ENCODE measurements at regions not wholly inside any gene's neighbourhood (a gene's known extent, or its start where the extent isn't known, plus 50 kb on each side); places are given as distances from the start of the nearest gene placed in this dataset.
"Not testable (repeated sequence)": the region's sequence is repeated elsewhere in the genome, so short reads cannot be mapped to it uniquely, and the experiment has no call there.

GRCh38 chr5:8825139-8825757 is 720.6 kb downstream of the SEMA5A start:
- H3K27me3 ChIP-seq (ENCODE audit: control insufficient read depth in 1 of 2, insufficient read depth in 2 of 2, low read length in 2 of 2), result no peaks in the 10 kb centered on the region
- H3K9ac ChIP-seq (ENCODE audit: low read depth in 1 of 2, low read length in 2 of 2), result no peak overlapping the region
- no peaks in the 10 kb centered on the region for H3K36me3 ChIP-seq (ENCODE audit: control insufficient read depth in 1 of 2, insufficient read depth in 2 of 2, low read length in 2 of 2)
- no peak overlapping the region for H3K27ac ChIP-seq (ENCODE audit: low read depth, low read length)
- peaks cover 0 to 5% of the 10 kb centered on the region in 2 donors for H3K4me1 ChIP-seq (ENCODE audit: control insufficient read depth in 1 of 2, insufficient read depth in 2 of 2, low read length in 2 of 2)
- H3K9me3 ChIP-seq (ENCODE audit: control insufficient read depth in 1 of 2, low read length in 2 of 2), result peaks cover 0 to 2% of the 10 kb centered on the region in 2 donors
- no peak overlapping the region for H3K4me3 ChIP-seq (ENCODE audit: low read depth in 1 of 2, low read length in 2 of 2)

GRCh38 chr5:8826508-8826907 is 719.4 kb downstream of the SEMA5A start:
- H3K9me3 ChIP-seq (ENCODE audit: control insufficient read depth in 1 of 2, low read length in 2 of 2), result peaks cover 0 to 2% of the 10 kb centered on the region in 2 donors
- no peak overlapping the region for H3K9ac ChIP-seq (ENCODE audit: low read depth in 1 of 2, low read length in 2 of 2)
- no peaks in the 10 kb centered on the region for H3K27me3 ChIP-seq (ENCODE audit: control insufficient read depth in 1 of 2, insufficient read depth in 2 of 2, low read length in 2 of 2)
- no peak overlapping the region for H3K4me3 ChIP-seq (ENCODE audit: low read depth in 1 of 2, low read length in 2 of 2)
- H3K36me3 ChIP-seq (ENCODE audit: control insufficient read depth in 1 of 2, insufficient read depth in 2 of 2, low read length in 2 of 2), result no peaks in the 10 kb centered on the region
- H3K4me1 ChIP-seq (ENCODE audit: control insufficient read depth in 1 of 2, insufficient read depth in 2 of 2, low read length in 2 of 2), result peaks cover 0 to 5% of the 10 kb centered on the region in 2 donors
- H3K27ac ChIP-seq (ENCODE audit: low read depth, low read length), result no peak overlapping the region

GRCh38 chr5:8827696-8828095 is 718.2 kb downstream of the SEMA5A start:
- no peak overlapping the region for H3K27ac ChIP-seq (ENCODE audit: low read depth, low read length)

GRCh38 chr5:8828596-8829322 is 717.1 kb downstream of the SEMA5A start:
- H3K27me3 ChIP-seq (ENCODE audit: control insufficient read depth in 1 of 2, insufficient read depth in 2 of 2, low read length in 2 of 2), result no peaks in the 10 kb centered on the region
- H3K4me3 ChIP-seq (ENCODE audit: low read depth in 1 of 2, low read length in 2 of 2), result no peak overlapping the region
- H3K4me1 ChIP-seq (ENCODE audit: control insufficient read depth in 1 of 2, insufficient read depth in 2 of 2, low read length in 2 of 2), result peaks cover 0 to 5% of the 10 kb centered on the region in 2 donors
- H3K9ac ChIP-seq (ENCODE audit: low read depth in 1 of 2, low read length in 2 of 2), result no peak overlapping the region
- no peaks in the 10 kb centered on the region for H3K9me3 ChIP-seq (ENCODE audit: control insufficient read depth in 1 of 2, low read length in 2 of 2)
- H3K36me3 ChIP-seq (ENCODE audit: control insufficient read depth in 1 of 2, insufficient read depth in 2 of 2, low read length in 2 of 2), result no peaks in the 10 kb centered on the region
- H3K27ac ChIP-seq (ENCODE audit: low read depth, low read length), result no peak overlapping the region

More at GRCh38 chr5:8827696-8828095, 718.2 kb downstream of the SEMA5A start:
- peaks cover 0 to 5% of the 10 kb centered on the region in 2 donors for H3K4me1 ChIP-seq (ENCODE audit: control insufficient read depth in 1 of 2, insufficient read depth in 2 of 2, low read length in 2 of 2)
- H3K27me3 ChIP-seq (ENCODE audit: control insufficient read depth in 1 of 2, insufficient read depth in 2 of 2, low read length in 2 of 2), result no peaks in the 10 kb centered on the region
- H3K4me3 ChIP-seq (ENCODE audit: low read depth in 1 of 2, low read length in 2 of 2), result no peak overlapping the region
- H3K9me3 ChIP-seq (ENCODE audit: control insufficient read depth in 1 of 2, low read length in 2 of 2), result no peaks in the 10 kb centered on the region
- no peaks in the 10 kb centered on the region for H3K36me3 ChIP-seq (ENCODE audit: control insufficient read depth in 1 of 2, insufficient read depth in 2 of 2, low read length in 2 of 2)
- H3K9ac ChIP-seq (ENCODE audit: low read depth in 1 of 2, low read length in 2 of 2), result no peak overlapping the region

- Histone ChIP-seq H3K27ac (ENCODE audit: low read depth, low read length) (no peak overlapping the region), H3K4me3 (ENCODE audit: low read depth in 1 of 2, low read length in 2 of 2) (no peak overlapping the region), H3K36me3 (ENCODE audit: control insufficient read depth in 1 of 2, insufficient read depth in 2 of 2, low read length in 2 of 2) (no peaks in the 10 kb centered on the region), H3K27me3 (ENCODE audit: control insufficient read depth in 1 of 2, insufficient read depth in 2 of 2, low read length in 2 of 2) (no peaks in the 10 kb centered on the region), H3K9ac (ENCODE audit: low read depth in 1 of 2, low read length in 2 of 2) (no peak overlapping the region), H3K4me1 (ENCODE audit: control insufficient read depth in 1 of 2, insufficient read depth in 2 of 2, low read length in 2 of 2) (peaks cover 0 to 5% of the 10 kb centered on the region in 2 donors), H3K9me3 (ENCODE audit: control insufficient read depth in 1 of 2, low read length in 2 of 2) (no peaks in the 10 kb centered on the region)
Measured at GRCh38 chr5:8829323-8830029, 716.4 kb downstream of the SEMA5A start.

- no peaks in the 10 kb centered on the region for H3K27me3 ChIP-seq (ENCODE audit: control insufficient read depth in 1 of 2, insufficient read depth in 2 of 2, low read length in 2 of 2)
- H3K27ac ChIP-seq (ENCODE audit: low read depth, low read length), result no peak overlapping the region
- no peak overlapping the region for H3K4me3 ChIP-seq (ENCODE audit: low read depth in 1 of 2, low read length in 2 of 2)
- H3K36me3 ChIP-seq (ENCODE audit: control insufficient read depth in 1 of 2, insufficient read depth in 2 of 2, low read length in 2 of 2), result no peaks in the 10 kb centered on the region
- H3K9ac ChIP-seq (ENCODE audit: low read depth in 1 of 2, low read length in 2 of 2), result no peak overlapping the region
- H3K4me1 ChIP-seq (ENCODE audit: control insufficient read depth in 1 of 2, insufficient read depth in 2 of 2, low read length in 2 of 2), result peaks cover 0 to 5% of the 10 kb centered on the region in 2 donors
- H3K9me3 ChIP-seq (ENCODE audit: control insufficient read depth in 1 of 2, low read length in 2 of 2), result no peaks in the 10 kb centered on the region
Measured at GRCh38 chr5:8831251-8831650, 714.6 kb downstream of the SEMA5A start.

GRCh38 chr5:8831854-8832253 is 714.0 kb downstream of the SEMA5A start:
- peaks cover 0 to 5% of the 10 kb centered on the region in 2 donors for H3K4me1 ChIP-seq (ENCODE audit: control insufficient read depth in 1 of 2, insufficient read depth in 2 of 2, low read length in 2 of 2)
- no peak overlapping the region for H3K4me3 ChIP-seq (ENCODE audit: low read depth in 1 of 2, low read length in 2 of 2)
- no peaks in the 10 kb centered on the region for H3K9me3 ChIP-seq (ENCODE audit: control insufficient read depth in 1 of 2, low read length in 2 of 2)
- H3K27ac ChIP-seq (ENCODE audit: low read depth, low read length), result no peak overlapping the region
- H3K9ac ChIP-seq (ENCODE audit: low read depth in 1 of 2, low read length in 2 of 2), result no peak overlapping the region
- H3K36me3 ChIP-seq (ENCODE audit: control insufficient read depth in 1 of 2, insufficient read depth in 2 of 2, low read length in 2 of 2), result no peaks in the 10 kb centered on the region
- no peaks in the 10 kb centered on the region for H3K27me3 ChIP-seq (ENCODE audit: control insufficient read depth in 1 of 2, insufficient read depth in 2 of 2, low read length in 2 of 2)

GRCh38 chr5:8839361-8840055 is 706.4 kb downstream of the SEMA5A start:
- Histone ChIP-seq H3K4me3 (ENCODE audit: low read depth in 1 of 2, low read length in 2 of 2) (no peak overlapping the region), H3K27me3 (ENCODE audit: control insufficient read depth in 1 of 2, insufficient read depth in 2 of 2, low read length in 2 of 2) (no peaks in the 10 kb centered on the region), H3K27ac (ENCODE audit: low read depth, low read length) (no peak overlapping the region), H3K4me1 (ENCODE audit: control insufficient read depth in 1 of 2, insufficient read depth in 2 of 2, low read length in 2 of 2) (no peaks in the 10 kb centered on the region), H3K9ac (ENCODE audit: low read depth in 1 of 2, low read length in 2 of 2) (no peak overlapping the region), H3K36me3 (ENCODE audit: control insufficient read depth in 1 of 2, insufficient read depth in 2 of 2, low read length in 2 of 2) (no peaks in the 10 kb centered on the region), H3K9me3 (ENCODE audit: control insufficient read depth in 1 of 2, low read length in 2 of 2) (peaks cover 0 to 2% of the 10 kb centered on the region in 2 donors)

- H3K4me3 ChIP-seq (ENCODE audit: low read depth in 1 of 2, low read length in 2 of 2), result no peak overlapping the region
Measured at GRCh38 chr5:8840237-8840636, 705.6 kb downstream of the SEMA5A start.

GRCh38 chr5:8840746-8841145 is 705.1 kb downstream of the SEMA5A start:
- not testable (repeated sequence) for H3K9ac ChIP-seq (ENCODE audit: low read depth in 1 of 2, low read length in 2 of 2); H3K36me3 ChIP-seq (ENCODE audit: control insufficient read depth in 1 of 2, insufficient read depth in 2 of 2, low read length in 2 of 2); H3K4me1 ChIP-seq (ENCODE audit: control insufficient read depth in 1 of 2, insufficient read depth in 2 of 2, low read length in 2 of 2); H3K9me3 ChIP-seq (ENCODE audit: control insufficient read depth in 1 of 2, low read length in 2 of 2); H3K4me3 ChIP-seq (ENCODE audit: low read depth in 1 of 2, low read length in 2 of 2); H3K27ac ChIP-seq (ENCODE audit: low read depth, low read length); H3K27me3 ChIP-seq (ENCODE audit: control insufficient read depth in 1 of 2, insufficient read depth in 2 of 2, low read length in 2 of 2)

More at GRCh38 chr5:8840237-8840636, 705.6 kb downstream of the SEMA5A start:
- H3K36me3 ChIP-seq (ENCODE audit: control insufficient read depth in 1 of 2, insufficient read depth in 2 of 2, low read length in 2 of 2), result no peaks in the 10 kb centered on the region
- H3K27me3 ChIP-seq (ENCODE audit: control insufficient read depth in 1 of 2, insufficient read depth in 2 of 2, low read length in 2 of 2), result no peaks in the 10 kb centered on the region
- H3K27ac ChIP-seq (ENCODE audit: low read depth, low read length), result no peak overlapping the region
- H3K9ac ChIP-seq (ENCODE audit: low read depth in 1 of 2, low read length in 2 of 2), result no peak overlapping the region
- peaks cover 0 to 2% of the 10 kb centered on the region in 2 donors for H3K9me3 ChIP-seq (ENCODE audit: control insufficient read depth in 1 of 2, low read length in 2 of 2)
- H3K4me1 ChIP-seq (ENCODE audit: control insufficient read depth in 1 of 2, insufficient read depth in 2 of 2, low read length in 2 of 2), result no peaks in the 10 kb centered on the region

Data from duodenal mucosa (tissue), 2 donors.